WI38 (cell line): ENCODE measurements at regions not wholly inside any gene's neighbourhood (a gene's known extent, or its start where the extent isn't known, plus 50 kb on each side); places are given as distances from the start of the nearest gene placed in this dataset.

Source experiments
- H3K4me3 ChIP-seq: 2 replicates; pipeline ENCODE4 v1.5.1; 2011; ENCODE audit warnings: low read depth, mild to moderate bottlenecking, control low read depth, low read length
- TF ChIP-seq, protein P1 (sequence below): IDR thresholded peaks from 2 replicates; pipeline ENCODE4 v1.5.1; 2012; ENCODE audit warnings: low read depth, mild to moderate bottlenecking, control low read depth, low read length

DNA sequence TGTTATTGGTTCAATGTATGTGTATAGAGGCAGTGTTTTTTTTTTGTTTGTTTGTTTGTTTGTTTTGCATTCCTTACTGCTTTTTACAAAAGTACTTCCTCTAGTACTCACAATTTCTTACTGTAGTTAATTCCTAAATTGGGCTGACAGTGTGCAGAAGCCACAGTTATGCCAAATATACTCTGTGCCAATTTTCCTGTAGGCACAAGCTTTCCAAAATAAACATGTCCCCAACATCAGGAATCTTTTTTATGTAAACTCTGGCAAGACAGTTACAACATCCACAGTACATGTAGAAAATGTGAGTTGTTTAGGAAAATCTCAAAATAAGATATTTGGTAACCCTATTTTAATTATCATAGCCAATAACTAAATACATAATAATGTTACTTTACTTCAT, 161.6 kb upstream of the TSLP start:
- H3K4me3 ChIP-seq, result no peak overlapping the region
- TF ChIP-seq, protein P1, sequence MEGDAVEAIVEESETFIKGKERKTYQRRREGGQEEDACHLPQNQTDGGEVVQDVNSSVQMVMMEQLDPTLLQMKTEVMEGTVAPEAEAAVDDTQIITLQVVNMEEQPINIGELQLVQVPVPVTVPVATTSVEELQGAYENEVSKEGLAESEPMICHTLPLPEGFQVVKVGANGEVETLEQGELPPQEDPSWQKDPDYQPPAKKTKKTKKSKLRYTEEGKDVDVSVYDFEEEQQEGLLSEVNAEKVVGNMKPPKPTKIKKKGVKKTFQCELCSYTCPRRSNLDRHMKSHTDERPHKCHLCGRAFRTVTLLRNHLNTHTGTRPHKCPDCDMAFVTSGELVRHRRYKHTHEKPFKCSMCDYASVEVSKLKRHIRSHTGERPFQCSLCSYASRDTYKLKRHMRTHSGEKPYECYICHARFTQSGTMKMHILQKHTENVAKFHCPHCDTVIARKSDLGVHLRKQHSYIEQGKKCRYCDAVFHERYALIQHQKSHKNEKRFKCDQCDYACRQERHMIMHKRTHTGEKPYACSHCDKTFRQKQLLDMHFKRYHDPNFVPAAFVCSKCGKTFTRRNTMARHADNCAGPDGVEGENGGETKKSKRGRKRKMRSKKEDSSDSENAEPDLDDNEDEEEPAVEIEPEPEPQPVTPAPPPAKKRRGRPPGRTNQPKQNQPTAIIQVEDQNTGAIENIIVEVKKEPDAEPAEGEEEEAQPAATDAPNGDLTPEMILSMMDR, result no peak

DNA sequence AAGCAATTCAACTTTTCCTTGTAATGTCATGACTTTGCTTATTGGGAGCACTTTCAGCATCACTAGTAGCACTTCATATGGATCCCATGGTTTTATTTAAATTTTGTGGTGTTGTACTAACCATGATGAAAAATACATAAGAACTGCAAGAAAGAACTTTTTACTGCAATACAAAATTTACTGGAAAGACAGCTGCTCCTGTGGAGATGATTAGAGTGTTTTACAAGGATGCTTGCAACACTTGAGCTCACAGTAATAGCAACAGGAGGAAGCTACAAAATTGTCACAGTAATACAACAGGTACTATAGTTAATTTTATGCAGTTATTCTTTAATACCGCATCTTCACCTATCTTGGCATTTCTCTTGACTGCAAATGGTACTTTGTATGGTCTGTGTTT, 158.3 kb upstream of the TSLP start:
- TF ChIP-seq, protein P1, result no peak
- no peak overlapping the region for H3K4me3 ChIP-seq

DNA sequence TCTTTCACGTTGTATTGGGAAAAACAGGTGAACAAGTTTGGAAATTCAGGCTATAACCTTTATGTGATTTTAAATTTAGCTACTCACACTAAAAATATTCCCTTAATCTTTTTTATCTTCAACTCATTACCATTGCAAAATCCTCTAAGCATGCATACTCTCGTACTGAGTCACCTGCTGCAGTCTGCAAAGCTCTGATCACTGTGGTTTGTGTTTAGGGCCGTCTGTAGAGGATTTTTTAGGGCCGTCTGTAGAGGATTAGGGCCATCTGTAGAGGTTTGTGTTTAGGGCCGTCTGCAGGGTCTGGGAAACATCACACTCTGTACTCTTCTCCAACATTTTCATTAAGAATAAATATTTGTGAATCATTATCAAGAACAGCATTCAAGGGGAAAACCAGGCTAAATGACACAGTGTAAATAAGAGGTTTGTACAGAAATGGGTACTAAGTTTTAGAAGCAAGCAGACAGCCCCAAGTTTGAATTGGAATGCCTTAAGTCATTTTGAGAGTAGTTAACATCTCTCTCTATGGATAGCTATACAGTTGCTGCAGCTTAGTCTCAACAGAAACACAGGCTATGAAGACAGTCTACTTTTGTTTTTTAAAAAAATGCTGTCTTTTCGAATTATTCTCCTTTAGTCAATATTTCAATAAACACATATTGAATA, 155.0 kb upstream of the TSLP start:
- H3K4me3 ChIP-seq, result no peak overlapping the region
- TF ChIP-seq, protein P1, result no peak

DNA sequence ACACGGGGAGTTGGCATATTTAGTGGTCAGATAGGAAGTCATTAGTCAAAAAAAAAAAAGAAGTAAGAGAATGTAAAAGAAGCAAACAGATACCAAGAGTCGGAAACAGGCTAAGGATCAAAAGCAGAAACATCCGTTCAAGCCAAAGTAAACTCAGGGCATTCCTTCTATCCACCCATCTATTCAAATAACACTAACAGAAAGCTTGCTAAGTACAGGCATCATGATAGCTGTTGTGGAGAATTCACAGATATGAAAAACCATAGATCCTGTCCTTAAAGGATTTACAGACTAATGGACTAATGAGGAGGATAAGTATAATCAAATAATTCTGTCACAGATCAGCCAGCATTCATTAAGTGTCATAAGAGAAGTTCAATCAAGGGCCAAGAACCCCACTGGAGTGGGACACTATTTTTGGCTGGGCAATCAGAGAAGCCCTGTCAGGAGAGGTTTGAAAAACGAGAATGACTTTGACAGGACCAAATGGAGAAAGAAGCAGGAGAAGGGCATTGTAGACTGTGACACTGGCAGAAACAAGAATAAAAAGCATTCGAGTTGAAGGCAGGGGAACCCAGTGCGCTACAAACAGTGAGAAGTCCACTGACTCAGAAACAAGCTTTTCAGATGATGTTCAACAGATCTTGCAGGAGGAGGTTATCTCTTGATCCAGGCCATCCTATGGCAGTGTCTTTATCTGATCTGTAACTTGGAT, 154.2 kb upstream of the TSLP start:
- TF ChIP-seq, protein P1, result no peak
- no peak overlapping the region for H3K4me3 ChIP-seq

DNA sequence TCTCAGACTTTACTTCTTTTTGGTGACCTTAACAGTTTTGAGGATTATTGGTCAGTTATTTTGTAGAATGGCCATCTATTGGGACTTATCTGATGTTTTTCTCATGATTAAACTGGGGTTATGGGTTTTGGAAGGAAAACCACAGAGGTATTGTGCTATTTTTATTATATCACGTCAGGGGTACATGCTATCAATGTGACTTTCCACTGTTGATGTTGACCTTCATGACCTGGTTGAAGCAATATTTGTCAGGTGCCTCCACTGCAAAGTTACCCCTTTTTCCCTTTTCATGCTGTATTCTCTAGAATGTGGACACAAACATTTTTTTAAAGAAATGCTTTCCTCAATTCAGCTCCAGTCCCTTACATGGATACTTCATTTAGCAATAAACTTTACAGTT, 152.8 kb upstream of the TSLP start:
- TF ChIP-seq, protein P1, result no peak
- H3K4me3 ChIP-seq, result no peak overlapping the region

DNA sequence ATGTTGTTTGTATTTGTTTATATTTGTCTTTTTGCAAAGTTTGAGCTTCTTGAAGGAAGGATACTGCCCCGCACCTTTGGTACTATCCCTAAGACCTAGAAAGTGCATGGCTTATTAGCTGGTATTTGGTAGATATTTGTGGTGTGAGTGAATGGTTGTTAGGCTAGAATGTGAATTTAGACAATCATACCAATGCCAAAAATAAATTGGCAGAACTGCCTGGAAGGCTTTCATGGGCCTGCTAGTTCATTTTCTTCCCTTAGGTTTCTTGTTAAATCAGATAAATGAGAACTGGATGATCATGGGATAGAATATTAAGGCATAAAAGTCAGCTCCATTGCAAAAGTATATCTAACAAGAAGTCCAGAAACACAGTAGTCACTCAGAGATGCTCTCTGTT, 147.5 kb upstream of the TSLP start:
- TF ChIP-seq, protein P1, result no peak
- no peak overlapping the region for H3K4me3 ChIP-seq

DNA sequence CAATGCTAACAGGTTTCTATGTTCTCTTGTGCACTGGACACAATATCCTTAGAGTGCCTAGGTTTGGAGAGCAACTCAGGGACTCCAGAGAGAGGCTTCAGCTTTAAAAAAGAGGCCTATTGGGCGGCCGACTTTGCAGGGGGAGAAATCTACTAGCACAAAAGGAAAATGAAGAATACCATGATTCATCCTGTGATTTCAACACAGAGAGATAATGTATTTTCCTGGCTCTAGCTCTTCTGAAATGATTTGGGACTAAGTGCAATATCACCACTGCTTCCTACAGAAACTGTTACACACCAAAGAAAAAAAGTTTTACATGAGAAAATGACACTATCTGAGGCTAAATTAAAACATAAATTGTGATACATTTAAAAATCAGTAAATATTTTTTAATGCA, 146.1 kb upstream of the TSLP start:
- TF ChIP-seq, protein P1, result no peak
- no peak overlapping the region for H3K4me3 ChIP-seq
